H9 (cell line): ENCODE measurements at regions not wholly inside any gene's neighbourhood (a gene's known extent, or its start where the extent isn't known, plus 50 kb on each side); places are given as distances from the start of the nearest gene placed in this dataset.

Experiments used
- DNase-seq: peaks from one replicate; pipeline ENCODE4 v3.0.0-alpha.2; 2017
- H2AFZ ChIP-seq: one replicate; pipeline ENCODE4 v1.6.1; 2013; ENCODE audit warnings: mild to moderate bottlenecking, low read length, control low read depth, moderate library complexity
- H2AK5ac ChIP-seq: 2 replicates; pipeline ENCODE4 v1.6.1; 2013; ENCODE audit warnings: low read length, control low read depth, mixed read lengths; ENCODE audit not compliant: insufficient read length
- H2BK120ac ChIP-seq: one replicate; pipeline ENCODE4 v1.6.1; 2013; ENCODE audit warnings: low read depth, mild to moderate bottlenecking, low read length, control low read depth, inconsistent platforms; ENCODE audit not compliant: poor library complexity, severe bottlenecking
- H2BK12ac ChIP-seq: 2 replicates; pipeline ENCODE4 v1.6.1; 2013; ENCODE audit warnings: low read length, control low read depth, mixed read lengths, low read depth; ENCODE audit not compliant: insufficient read length
- H2BK15ac ChIP-seq: 2 replicates; pipeline ENCODE4 v1.6.1; 2013; ENCODE audit warnings: low read depth, low read length, control low read depth
- H2BK20ac ChIP-seq: one replicate; pipeline ENCODE4 v1.6.1; 2013; ENCODE audit warnings: low read depth, mild to moderate bottlenecking, low read length, control low read depth, inconsistent platforms; ENCODE audit not compliant: poor library complexity, severe bottlenecking
- H2BK5ac ChIP-seq: 2 replicates; pipeline ENCODE4 v1.6.1; 2013; ENCODE audit warnings: low read length, control low read depth, mixed read lengths; ENCODE audit not compliant: insufficient read length
- H3K14ac ChIP-seq: 2 replicates; pipeline ENCODE4 v1.6.1; 2013; ENCODE audit warnings: low read length, control low read depth; ENCODE audit not compliant: insufficient read depth
- H3K18ac ChIP-seq: 2 replicates; pipeline ENCODE4 v1.6.1; 2013; ENCODE audit warnings: low read depth, mild to moderate bottlenecking, mixed read lengths, low read length, control low read depth; ENCODE audit not compliant: insufficient read length
- H3K23ac ChIP-seq: 2 replicates; pipeline ENCODE4 v1.6.1; 2013; ENCODE audit warnings: low read length, control low read depth, mixed read lengths, low read depth; ENCODE audit not compliant: insufficient read length
- H3K23me2 ChIP-seq: 2 replicates; pipeline ENCODE4 v1.6.1; 2013; ENCODE audit warnings: low read depth, mild to moderate bottlenecking, mixed read lengths, low read length, control low read depth; ENCODE audit not compliant: insufficient read length, poor library complexity, severe bottlenecking
- H3K27ac ChIP-seq: 2 replicates; pipeline ENCODE4 v1.5.1; 2013; ENCODE audit warnings: low read length, control low read depth, mixed read lengths, low read depth; ENCODE audit not compliant: insufficient read length
- H3K27me3 ChIP-seq: 2 replicates; pipeline ENCODE4 v1.6.1; 2013; ENCODE audit warnings: low read length, control low read depth, inconsistent platforms; ENCODE audit not compliant: insufficient read depth
- H3K4ac ChIP-seq: 2 replicates; pipeline ENCODE4 v1.6.1; 2013; ENCODE audit warnings: low read depth, mild to moderate bottlenecking, control low read depth, inconsistent platforms, low read length, moderate library complexity
- H3K4me1 ChIP-seq: 2 replicates; pipeline ENCODE4 v1.6.1; 2013; ENCODE audit warnings: low read length, control low read depth, inconsistent platforms; ENCODE audit not compliant: insufficient read depth
- H3K4me2 ChIP-seq: 2 replicates; pipeline ENCODE4 v1.6.1; 2013; ENCODE audit warnings: low read length, control low read depth, mixed read lengths; ENCODE audit not compliant: insufficient read length, insufficient read depth
- H3K56ac ChIP-seq: 2 replicates; pipeline ENCODE4 v1.6.1; 2013; ENCODE audit warnings: low read depth, mild to moderate bottlenecking, mixed read lengths, low read length, control low read depth; ENCODE audit not compliant: insufficient read length
- H3K79me1 ChIP-seq: 2 replicates; pipeline ENCODE4 v1.6.1; 2013; ENCODE audit warnings: low read depth, mild to moderate bottlenecking, moderate library complexity, low read length, control low read depth, inconsistent platforms; ENCODE audit not compliant: insufficient read depth, poor library complexity, severe bottlenecking
- H3K79me2 ChIP-seq: 2 replicates; pipeline ENCODE4 v1.6.1; 2013; ENCODE audit warnings: low read length, control low read depth, inconsistent platforms; ENCODE audit not compliant: insufficient read depth
- H3K9ac ChIP-seq: 2 replicates; pipeline ENCODE4 v1.6.1; 2013; ENCODE audit warnings: low read length, control low read depth, mixed read lengths; ENCODE audit not compliant: insufficient read length; ENCODE audit errors: extremely low read depth
- H3K9me3 ChIP-seq: one replicate; pipeline ENCODE4 v1.6.1; 2013; ENCODE audit warnings: low read depth, low read length, inconsistent platforms; ENCODE audit not compliant: control insufficient read depth
- H3T11ph ChIP-seq: one replicate; pipeline ENCODE4 v1.6.1; 2013; ENCODE audit warnings: mild to moderate bottlenecking, low read length, control low read depth, inconsistent platforms
- H4K20me1 ChIP-seq: one replicate; pipeline ENCODE4 v1.6.1; 2013; ENCODE audit not compliant: control insufficient read depth, insufficient read length, insufficient read depth
- H4K5ac ChIP-seq: 2 replicates; pipeline ENCODE4 v1.6.1; 2013; ENCODE audit warnings: low read depth, mild to moderate bottlenecking, mixed read lengths, low read length, control low read depth; ENCODE audit not compliant: insufficient read length
- H4K8ac ChIP-seq: replicated peaks from 2 replicates; pipeline ENCODE4 v1.6.1; 2013; ENCODE audit warnings: low read length, control low read depth, mixed read lengths, low read depth; ENCODE audit not compliant: insufficient read length
- H4K91ac ChIP-seq: 2 replicates; pipeline ENCODE4 v1.6.1; 2013; ENCODE audit warnings: low read depth, mild to moderate bottlenecking, moderate library complexity, mixed read lengths, low read length, control low read depth; ENCODE audit not compliant: insufficient read length
- H3K27ac Mint-ChIP-seq, 3 experiments: 2 replicates in 2 of 3; 3 replicates in 1 of 3; pipeline ENCODE4 v1.8.0; 2020 to 2021; ENCODE audit warnings: mixed read lengths in 3 of 3, mild to moderate bottlenecking in 1 of 3, moderate library complexity in 1 of 3
- H3K27me3 Mint-ChIP-seq: 2 replicates; pipeline ENCODE4 v1.8.0; 2021; ENCODE audit warnings: low read depth, mild to moderate bottlenecking, moderate library complexity, mixed read lengths
- H3K36me3 Mint-ChIP-seq, 3 experiments: 2 replicates in 2 of 3; 3 replicates in 1 of 3; pipeline ENCODE4 v1.8.0; 2020 to 2021; ENCODE audit warnings: low read depth in 3 of 3, mixed read lengths in 3 of 3; ENCODE audit not compliant: insufficient read depth in 1 of 3
- H3K4me1 Mint-ChIP-seq, 2 experiments: 2 replicates each; pipeline ENCODE4 v1.8.0; 2020; ENCODE audit warnings: mixed read lengths in 2 of 2
- H3K4me3 Mint-ChIP-seq, 2 experiments: 2 replicates in 1 of 2; 3 replicates in 1 of 2; pipeline ENCODE4 v1.8.0; 2020 to 2021; ENCODE audit warnings: mild to moderate bottlenecking in 2 of 2, mixed read lengths in 2 of 2, moderate library complexity in 1 of 2
- H3K9me3 Mint-ChIP-seq, 2 experiments: 2 replicates in 1 of 2; 3 replicates in 1 of 2; pipeline ENCODE4 v1.8.0; 2020; ENCODE audit warnings: mild to moderate bottlenecking in 2 of 2, mixed read lengths in 2 of 2, moderate library complexity in 1 of 2
- CTCF ChIP-seq: fragments of 200-600 bp; sonication (generic); conservative IDR thresholded peaks from 3 replicates; pipeline ENCODE4 v1.8.0; 2021; ENCODE audit warnings: antibody characterized with exemption, mild to moderate bottlenecking
- WGBS: extraction: QIAGEN DNeasy Blood & Tissue Kit; methylation state at CpG from one replicate; pipeline ENCODE4 v1.1.7; 2013; ENCODE audit warnings: missing lambda C conversion rate, low lambda C conversion rate, mixed read lengths; ENCODE audit not compliant: insufficient read length; ENCODE audit errors: extremely low coverage; 5-methylcytosine and 5-hydroxymethylcytosine counted together

GRCh38 chr7:94128072-94128471, 123.9 kb upstream of the BET1 start:
- Histone ChIP-seq H3K4me1 (no peaks in the 10 kb centered on the region), H3T11ph (no peak overlapping the region), H3K18ac (no peak overlapping the region), H4K20me1 (no peaks in the 10 kb centered on the region), H3K23me2 (no peaks in the 10 kb centered on the region), H4K8ac (no peak overlapping the region), H3K79me1 (no peaks in the 10 kb centered on the region), H3K27me3 (no peaks in the 10 kb centered on the region), H3K4ac (no peak overlapping the region), H3K23ac (no peak overlapping the region), H2BK20ac (no peak overlapping the region), H2BK12ac (no peak overlapping the region), H3K4me2 (no peak overlapping the region), H3K9ac (no peak overlapping the region), H4K91ac (no peak overlapping the region), H2AFZ (no peak overlapping the region), H2AK5ac (no peak overlapping the region), H4K5ac (no peak overlapping the region), H2BK5ac (no peak overlapping the region), H3K79me2 (no peaks in the 10 kb centered on the region), H3K27ac (no peak overlapping the region), H3K56ac (no peak overlapping the region), H3K9me3 (no peaks in the 10 kb centered on the region), H3K14ac (no peak overlapping the region), H2BK15ac (no peak overlapping the region), H2BK120ac (no peak overlapping the region)
- H3K36me3 Mint-ChIP-seq: no peaks in the 10 kb centered on the region
- no peaks in the 10 kb centered on the region for H3K27me3 Mint-ChIP-seq
- H3K9me3 Mint-ChIP-seq: no peaks in the 10 kb centered on the region
- H3K4me3 Mint-ChIP-seq: no peak overlapping the region
- no peak overlapping the region for H3K27ac Mint-ChIP-seq
- TF ChIP-seq CTCF: no peak
- no CpG with 5 or more reads among the region's 2 CpGs for WGBS
- no peak for DNase-seq
- H3K4me1 Mint-ChIP-seq: peaks cover 0 to 2% of the 10 kb centered on the region in 2 experiments; a peak in 1 of 4 replicates
